Neural cell (in vitro differentiated cells): ENCODE measurements at regions not wholly inside any gene's neighbourhood (a gene's known extent, or its start where the extent isn't known, plus 50 kb on each side); places are given as distances from the start of the nearest gene placed in this dataset.

Experiments used
- EZH2 ChIP-seq: fragments of 200-600, 300-800 bp; shearing (Covaris generic), sonication (generic); IDR thresholded peaks from 2 replicates; pipeline ENCODE4 v1.6.1; 2014; ENCODE audit warnings: antibody characterized with exemption, low read length, borderline replicate concordance, mild to moderate bottlenecking; ENCODE audit not compliant: insufficient read depth, poor library complexity, severe bottlenecking
- MXI1 ChIP-seq: fragments of 450-650 bp; conservative IDR thresholded peaks from 2 replicates; pipeline ENCODE4 v1.6.1; 2014; ENCODE audit warnings: antibody characterized with exemption, mild to moderate bottlenecking; ENCODE audit not compliant: poor library complexity, severe bottlenecking
- POLR2AphosphoS5 ChIP-seq: IDR thresholded peaks from 2 replicates; pipeline ENCODE4 v1.6.1; 2012
- RAD21 ChIP-seq: fragments of 450-650 bp; conservative IDR thresholded peaks from 2 replicates; pipeline ENCODE4 v1.6.1; 2014; ENCODE audit warnings: antibody characterized with exemption, mild to moderate bottlenecking, moderate library complexity
- TF ChIP-seq, protein P1 (sequence below): fragments of 450-650 bp; IDR thresholded peaks from 2 replicates; pipeline ENCODE4 v1.5.1; 2014; ENCODE audit warnings: antibody characterized with exemption, mild to moderate bottlenecking, moderate library complexity; ENCODE audit not compliant: poor library complexity, severe bottlenecking
- TF ChIP-seq, protein P2 (sequence below): IDR thresholded peaks from 2 replicates; pipeline ENCODE4 v1.6.1; 2012; ENCODE audit warnings: borderline replicate concordance

GRCh38 chr14:53788566-53788965 lies 168.1 kb downstream of the BMP4 start:
- TF ChIP-seq, protein P1, sequence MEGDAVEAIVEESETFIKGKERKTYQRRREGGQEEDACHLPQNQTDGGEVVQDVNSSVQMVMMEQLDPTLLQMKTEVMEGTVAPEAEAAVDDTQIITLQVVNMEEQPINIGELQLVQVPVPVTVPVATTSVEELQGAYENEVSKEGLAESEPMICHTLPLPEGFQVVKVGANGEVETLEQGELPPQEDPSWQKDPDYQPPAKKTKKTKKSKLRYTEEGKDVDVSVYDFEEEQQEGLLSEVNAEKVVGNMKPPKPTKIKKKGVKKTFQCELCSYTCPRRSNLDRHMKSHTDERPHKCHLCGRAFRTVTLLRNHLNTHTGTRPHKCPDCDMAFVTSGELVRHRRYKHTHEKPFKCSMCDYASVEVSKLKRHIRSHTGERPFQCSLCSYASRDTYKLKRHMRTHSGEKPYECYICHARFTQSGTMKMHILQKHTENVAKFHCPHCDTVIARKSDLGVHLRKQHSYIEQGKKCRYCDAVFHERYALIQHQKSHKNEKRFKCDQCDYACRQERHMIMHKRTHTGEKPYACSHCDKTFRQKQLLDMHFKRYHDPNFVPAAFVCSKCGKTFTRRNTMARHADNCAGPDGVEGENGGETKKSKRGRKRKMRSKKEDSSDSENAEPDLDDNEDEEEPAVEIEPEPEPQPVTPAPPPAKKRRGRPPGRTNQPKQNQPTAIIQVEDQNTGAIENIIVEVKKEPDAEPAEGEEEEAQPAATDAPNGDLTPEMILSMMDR, result no peak
- TF ChIP-seq, protein P2, sequence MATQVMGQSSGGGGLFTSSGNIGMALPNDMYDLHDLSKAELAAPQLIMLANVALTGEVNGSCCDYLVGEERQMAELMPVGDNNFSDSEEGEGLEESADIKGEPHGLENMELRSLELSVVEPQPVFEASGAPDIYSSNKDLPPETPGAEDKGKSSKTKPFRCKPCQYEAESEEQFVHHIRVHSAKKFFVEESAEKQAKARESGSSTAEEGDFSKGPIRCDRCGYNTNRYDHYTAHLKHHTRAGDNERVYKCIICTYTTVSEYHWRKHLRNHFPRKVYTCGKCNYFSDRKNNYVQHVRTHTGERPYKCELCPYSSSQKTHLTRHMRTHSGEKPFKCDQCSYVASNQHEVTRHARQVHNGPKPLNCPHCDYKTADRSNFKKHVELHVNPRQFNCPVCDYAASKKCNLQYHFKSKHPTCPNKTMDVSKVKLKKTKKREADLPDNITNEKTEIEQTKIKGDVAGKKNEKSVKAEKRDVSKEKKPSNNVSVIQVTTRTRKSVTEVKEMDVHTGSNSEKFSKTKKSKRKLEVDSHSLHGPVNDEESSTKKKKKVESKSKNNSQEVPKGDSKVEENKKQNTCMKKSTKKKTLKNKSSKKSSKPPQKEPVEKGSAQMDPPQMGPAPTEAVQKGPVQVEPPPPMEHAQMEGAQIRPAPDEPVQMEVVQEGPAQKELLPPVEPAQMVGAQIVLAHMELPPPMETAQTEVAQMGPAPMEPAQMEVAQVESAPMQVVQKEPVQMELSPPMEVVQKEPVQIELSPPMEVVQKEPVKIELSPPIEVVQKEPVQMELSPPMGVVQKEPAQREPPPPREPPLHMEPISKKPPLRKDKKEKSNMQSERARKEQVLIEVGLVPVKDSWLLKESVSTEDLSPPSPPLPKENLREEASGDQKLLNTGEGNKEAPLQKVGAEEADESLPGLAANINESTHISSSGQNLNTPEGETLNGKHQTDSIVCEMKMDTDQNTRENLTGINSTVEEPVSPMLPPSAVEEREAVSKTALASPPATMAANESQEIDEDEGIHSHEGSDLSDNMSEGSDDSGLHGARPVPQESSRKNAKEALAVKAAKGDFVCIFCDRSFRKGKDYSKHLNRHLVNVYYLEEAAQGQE, result no peak
- no peak for TF ChIP-seq MXI1
- TF ChIP-seq EZH2, result no peak
- TF ChIP-seq RAD21, result no peak
- no peak for TF ChIP-seq POLR2AphosphoS5
